GM12873 (cell line): ENCODE measurements at regions not wholly inside any gene's neighbourhood (a gene's known extent, or its start where the extent isn't known, plus 50 kb on each side); places are given as distances from the start of the nearest gene placed in this dataset.

Experiments used
- CTCF ChIP-seq: IDR thresholded peaks from 2 replicates; pipeline ENCODE4 v1.5.1; 2012; ENCODE audit warnings: low read depth, mild to moderate bottlenecking, moderate library complexity, low read length, control low read depth; ENCODE audit not compliant: insufficient read depth; ENCODE audit errors: missing control alignments

DNA sequence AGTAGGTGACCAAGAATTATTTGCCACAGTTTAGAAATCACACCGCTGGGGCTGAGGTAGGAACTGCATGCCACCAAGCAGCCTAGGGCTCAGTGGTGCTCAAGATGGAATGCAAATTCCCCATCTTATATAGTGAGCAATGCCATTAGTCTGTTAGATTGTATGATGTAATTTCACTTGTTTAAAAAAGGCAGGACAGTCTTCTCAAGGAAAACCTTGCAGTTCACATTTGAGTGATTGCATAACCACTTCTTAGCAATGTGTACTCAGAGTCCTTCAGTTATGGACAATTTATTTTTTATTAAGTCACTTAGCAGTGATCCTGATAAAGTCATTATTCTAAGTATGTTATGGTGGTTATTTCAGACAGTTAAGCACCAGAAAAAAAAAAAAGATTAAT lies 142.9 kb upstream of the SFRP2 start:
- no peak for TF ChIP-seq CTCF

GRCh38 chr4:153929675-153930074 lies 140.8 kb upstream of the SFRP2 start:
- TF ChIP-seq CTCF = no peak

GRCh38 chr4:153927451-153927850 lies 138.6 kb upstream of the SFRP2 start:
- TF ChIP-seq CTCF = no peak

DNA sequence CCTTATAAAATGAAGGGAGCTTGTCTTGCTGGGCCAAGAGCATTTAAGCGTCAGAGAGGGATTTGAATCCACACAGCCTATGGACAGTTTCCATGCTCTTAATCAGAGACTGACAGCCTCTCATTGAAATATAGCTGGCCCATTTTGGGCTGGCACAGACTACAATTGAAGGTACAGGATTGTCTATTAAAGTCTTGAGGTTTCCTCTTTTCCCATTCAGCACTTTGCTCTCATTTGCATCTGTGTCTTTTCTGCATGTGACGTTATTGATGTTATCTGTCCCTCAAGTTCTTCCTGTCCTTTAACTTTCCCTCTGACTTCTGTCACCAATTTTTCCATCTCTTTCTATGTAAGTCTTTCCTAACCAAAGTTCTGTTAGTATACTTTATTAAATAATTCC lies 133.3 kb upstream of the SFRP2 start:
- no peak for TF ChIP-seq CTCF

DNA sequence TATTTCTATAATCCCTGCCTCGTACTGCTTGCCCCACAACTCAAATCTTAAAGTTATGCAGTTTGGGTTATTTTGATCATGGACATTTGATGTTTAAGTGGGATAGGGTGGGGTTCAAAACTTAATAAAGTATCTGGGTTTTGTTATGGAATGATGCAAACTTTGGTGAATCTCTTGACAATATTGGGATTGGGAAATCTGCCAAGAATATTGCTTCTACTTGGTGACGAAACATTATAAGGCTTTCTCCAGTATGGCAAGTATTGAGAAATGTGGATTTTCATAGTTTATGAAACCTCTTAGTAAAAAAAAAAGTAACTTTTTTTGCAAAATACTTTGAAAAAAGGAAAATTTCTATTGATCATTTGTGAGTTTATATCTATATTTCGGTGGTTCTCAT lies 130.8 kb upstream of the SFRP2 start:
- no peak for TF ChIP-seq CTCF

DNA sequence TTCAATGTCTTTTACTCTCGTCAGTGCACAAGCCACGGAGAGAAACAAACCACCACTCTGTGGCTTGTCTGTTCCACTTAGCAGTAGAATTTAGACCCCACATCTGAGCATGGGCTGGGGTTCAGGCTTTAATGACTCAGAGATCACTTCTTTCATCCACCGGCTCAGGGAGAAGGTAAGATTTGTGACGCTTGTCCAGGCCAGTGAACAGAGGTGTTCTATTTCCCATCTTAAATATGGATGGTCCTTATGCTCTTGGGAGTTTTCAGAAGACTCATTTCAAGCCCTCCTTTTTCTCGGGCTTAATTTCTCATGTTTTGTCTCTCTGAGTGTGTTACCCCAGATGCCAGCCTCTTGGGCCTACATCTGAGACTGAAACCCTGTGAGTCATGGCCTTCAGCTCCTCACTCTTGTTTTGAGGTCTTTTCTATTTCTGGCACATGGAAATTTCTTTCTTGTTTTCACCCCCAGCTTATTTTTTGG lies 127.4 kb upstream of the SFRP2 start:
- TF ChIP-seq CTCF = no peak

GRCh38 chr4:153912301-153912700 lies 123.4 kb upstream of the SFRP2 start:
- TF ChIP-seq CTCF = no peak

DNA sequence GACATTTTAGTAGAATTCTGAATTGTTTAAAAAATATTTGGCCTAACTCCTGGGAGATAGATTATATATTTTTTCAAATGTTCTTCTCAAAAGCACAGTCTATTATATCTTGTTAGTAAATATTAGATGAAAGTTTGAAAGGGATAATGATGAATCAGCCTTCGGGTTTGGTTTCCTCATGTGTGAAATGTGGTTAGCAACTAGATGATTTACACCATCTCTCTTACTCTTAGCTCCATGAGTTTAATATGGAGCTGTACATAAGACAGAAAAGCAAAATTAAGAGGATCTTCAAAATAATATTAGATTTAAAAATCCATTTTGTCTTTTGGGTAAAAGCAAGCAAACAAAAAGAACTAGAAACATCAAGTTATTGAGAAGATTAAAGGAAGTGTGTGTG lies 120.8 kb upstream of the SFRP2 start:
- no peak for TF ChIP-seq CTCF
